ENCODE measurements at regions not wholly inside any gene's neighbourhood (a gene's known extent, or its start where the extent isn't known, plus 50 kb on each side); places are given as distances from the start of the nearest gene placed in this dataset.
"Not testable (repeated sequence)": the region's sequence is repeated elsewhere in the genome, so short reads cannot be mapped to it uniquely, and the experiment has no call there.

GRCh38 chr14:89743828-89744227 is 210.7 kb downstream of the EFCAB11 start:
- DNase-seq (ENCODE audit: low spot score): no peak

GRCh38 chr14:89740241-89740640 is 214.3 kb downstream of the EFCAB11 start:
- DNase-seq (ENCODE audit: low spot score): no peak

- no peak for DNase-seq (ENCODE audit: low spot score)
Measured at GRCh38 chr14:89736881-89737280, 217.6 kb downstream of the EFCAB11 start.

GRCh38 chr14:89731396-89731933 is 223.1 kb downstream of the EFCAB11 start:
- no peak for DNase-seq (ENCODE audit: low spot score)

DNA sequence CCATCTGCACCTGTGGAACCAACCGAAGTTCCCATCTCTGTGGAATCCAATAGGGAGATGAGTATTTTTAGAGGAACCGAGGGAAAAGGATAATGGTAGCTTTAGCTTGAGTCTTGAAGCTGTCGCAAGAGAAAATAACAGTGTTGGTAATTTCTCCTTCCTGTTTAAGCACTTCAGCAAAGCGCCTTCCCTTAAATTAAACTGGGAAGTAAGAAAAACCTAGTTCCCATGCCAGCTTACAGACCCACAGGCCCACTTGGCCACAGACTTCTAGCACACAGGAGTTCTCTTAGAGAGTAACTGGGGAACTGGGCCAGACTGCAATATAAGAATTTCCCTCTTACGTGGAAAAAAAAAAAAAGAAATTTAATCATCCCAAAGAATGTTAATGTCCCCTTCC is 223.8 kb downstream of the EFCAB11 start:
- no peak for DNase-seq (ENCODE audit: low spot score)

DNA sequence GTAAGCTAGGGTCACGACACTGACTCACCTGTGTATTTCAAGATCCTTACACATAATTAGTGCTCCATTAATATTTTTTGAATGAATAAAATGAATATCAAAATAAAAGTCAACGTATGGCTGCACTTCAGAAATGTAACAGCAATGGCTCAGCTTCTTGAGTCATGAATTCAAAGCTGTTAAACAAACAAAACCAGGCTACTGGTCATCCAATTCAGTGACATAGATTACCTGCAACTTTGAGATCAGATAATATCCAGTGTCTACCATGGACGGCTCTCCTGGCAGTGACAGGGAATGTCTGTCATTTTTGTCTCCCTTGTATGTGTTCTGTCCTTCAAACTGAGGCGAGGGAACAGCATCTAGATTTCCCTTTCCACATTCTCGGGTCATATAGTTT is 225.6 kb downstream of the EFCAB11 start:
- DNase-seq (ENCODE audit: low spot score): no peak

DNA sequence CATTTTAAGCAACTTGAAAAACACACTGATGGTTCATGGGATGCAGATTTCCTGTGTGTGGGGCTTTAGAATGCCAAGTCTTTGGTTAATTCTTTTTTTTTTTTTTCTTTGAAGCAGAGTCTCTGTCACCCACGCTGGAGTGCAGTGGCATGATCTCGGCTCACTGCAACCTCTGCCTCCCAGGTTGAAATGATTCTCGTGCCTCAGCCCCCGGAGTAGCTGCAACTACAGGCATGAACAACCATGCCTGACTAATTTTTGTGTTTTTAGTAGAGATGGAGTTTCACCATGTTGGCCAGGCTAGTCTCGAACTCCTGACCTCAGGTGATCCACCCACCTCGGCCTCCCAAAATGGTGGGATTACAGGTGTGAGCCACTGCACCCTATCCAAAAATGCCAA is 228.3 kb downstream of the EFCAB11 start:
- not testable (repeated sequence) for DNase-seq (ENCODE audit: low spot score)

DNA sequence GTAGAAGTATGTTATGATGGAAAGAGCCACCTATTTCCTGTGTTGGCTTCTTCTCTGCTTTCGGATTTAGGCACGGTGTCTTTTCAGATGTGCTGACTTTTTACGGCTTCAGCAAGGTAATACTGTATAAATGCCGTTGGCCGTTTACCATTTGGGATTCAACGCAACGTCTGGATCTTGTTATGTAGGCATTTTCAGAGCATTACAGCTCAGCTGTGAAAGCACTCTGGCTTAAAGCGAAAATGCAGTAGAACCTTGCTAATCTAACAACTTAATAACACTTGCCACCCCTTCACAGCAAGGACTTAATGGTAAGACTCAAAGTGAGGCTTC is 229.9 kb downstream of the EFCAB11 start:
- DNase-seq (ENCODE audit: low spot score): no peak

- no peak for DNase-seq (ENCODE audit: low spot score)
Measured at GRCh38 chr14:89723930-89724627, 230.5 kb downstream of the EFCAB11 start.

DNA sequence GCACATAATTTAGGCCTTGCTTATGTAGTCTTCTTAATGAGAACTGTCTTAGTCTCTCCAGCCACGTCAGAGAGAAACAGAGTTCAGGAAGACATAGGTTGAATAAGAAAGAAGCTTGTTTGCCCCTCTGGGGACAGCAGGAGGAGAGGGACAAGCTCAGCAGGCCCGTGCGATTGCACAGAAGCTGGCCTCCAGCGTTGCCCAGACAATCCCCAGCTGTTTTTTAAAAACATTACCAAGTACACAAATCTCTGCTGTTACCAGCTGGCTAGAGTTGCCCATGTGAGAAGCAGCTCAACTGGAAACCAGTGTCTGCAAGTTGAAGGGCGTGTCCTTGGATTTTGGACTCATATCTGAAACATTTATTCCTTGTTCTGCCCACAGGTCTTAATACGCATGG is 232.6 kb downstream of the EFCAB11 start:
- DNase-seq (ENCODE audit: low spot score): no peak

DNA sequence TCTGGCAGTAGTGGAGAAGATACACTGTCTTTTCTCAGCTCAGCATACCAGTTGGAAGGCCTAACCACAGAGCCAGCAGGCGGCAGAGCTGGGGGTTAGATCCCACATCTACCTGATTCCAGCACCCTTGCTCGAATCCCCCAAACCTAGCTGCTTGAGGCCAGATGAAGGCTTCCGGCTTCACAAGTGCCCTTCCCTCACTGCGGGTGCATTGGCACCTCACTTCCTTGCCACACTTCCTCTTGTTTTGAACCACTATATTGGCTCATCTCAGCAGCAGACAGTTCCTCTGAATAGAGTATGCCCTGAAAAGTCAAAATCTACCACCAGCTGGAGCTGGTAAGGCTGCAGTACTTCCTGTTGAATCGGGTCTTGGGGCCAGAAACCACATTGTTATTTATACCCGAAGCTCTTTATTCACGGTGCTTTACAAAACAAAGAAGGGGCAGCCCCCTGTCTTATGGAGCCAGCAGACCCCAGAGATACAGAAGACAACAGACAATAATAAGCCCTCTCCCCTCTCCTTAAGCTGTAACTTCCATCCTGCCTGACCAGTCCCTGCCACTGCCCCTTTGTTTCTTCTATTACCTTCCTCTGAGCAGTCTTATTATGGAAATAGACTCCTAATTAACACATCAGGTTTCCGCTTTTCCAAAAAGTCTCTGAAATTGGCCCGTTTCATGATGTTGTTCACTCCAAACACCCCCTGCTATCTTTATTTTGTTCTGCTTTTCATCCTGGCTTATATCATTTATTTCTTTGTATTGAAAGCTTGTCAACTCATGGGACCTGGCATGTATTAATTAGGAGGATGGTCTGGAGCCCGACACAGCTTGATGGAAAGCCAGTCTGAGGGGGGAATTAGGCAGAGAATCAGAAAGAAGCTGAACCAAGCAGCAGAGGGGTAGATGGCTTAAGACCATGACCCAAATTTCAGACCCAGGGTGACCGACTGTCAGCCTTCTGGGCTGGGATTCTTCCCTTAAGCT is 233.5 kb downstream of the EFCAB11 start:
- DNase-seq (ENCODE audit: low spot score): no peak

GRCh38 chr14:89720076-89720687 is 234.3 kb downstream of the EFCAB11 start:
- no peak for DNase-seq (ENCODE audit: low spot score)

- no peak for DNase-seq (ENCODE audit: low spot score)
Measured at GRCh38 chr14:89719366-89720075, 235.0 kb downstream of the EFCAB11 start.

DNA sequence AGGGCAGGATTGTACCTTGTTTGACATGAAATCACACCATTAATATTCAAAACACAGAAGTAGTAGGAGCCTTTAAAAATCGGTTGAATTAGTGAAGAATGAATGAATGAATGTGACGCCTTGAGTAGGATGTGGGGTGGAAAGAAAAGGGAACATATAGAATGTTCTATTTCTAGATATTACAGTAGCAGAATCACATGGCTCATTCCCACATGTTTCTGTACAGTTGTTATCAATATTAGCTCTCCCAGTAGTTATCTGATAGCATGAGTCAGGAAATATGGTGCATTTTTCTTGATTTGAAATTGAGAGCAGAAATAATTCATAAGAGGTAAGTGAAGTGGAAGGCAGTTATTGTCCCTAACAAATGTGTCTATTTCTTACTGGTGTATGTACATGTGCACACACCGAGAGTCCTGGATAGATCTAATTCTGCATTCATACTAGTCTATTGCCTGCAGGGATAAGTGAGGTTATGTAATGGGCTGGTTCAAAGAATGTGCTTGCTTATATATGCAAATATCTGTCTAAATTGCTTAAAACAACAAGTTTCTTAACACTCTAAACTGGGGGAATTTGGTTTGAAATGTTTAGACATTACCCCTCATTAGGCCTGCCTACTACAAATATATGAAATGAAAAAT is 245.4 kb downstream of the EFCAB11 start:
- no peak for DNase-seq (ENCODE audit: low spot score)

- no peak for DNase-seq (ENCODE audit: low spot score)
Measured at GRCh38 chr14:89707086-89707485, 247.4 kb downstream of the EFCAB11 start.

GRCh38 chr14:89702876-89703200 is 251.7 kb downstream of the EFCAB11 start:
- DNase-seq (ENCODE audit: low spot score): no peak

- no peak for DNase-seq (ENCODE audit: low spot score)
Measured at GRCh38 chr14:89702073-89702875, 252.3 kb downstream of the EFCAB11 start.

DNA sequence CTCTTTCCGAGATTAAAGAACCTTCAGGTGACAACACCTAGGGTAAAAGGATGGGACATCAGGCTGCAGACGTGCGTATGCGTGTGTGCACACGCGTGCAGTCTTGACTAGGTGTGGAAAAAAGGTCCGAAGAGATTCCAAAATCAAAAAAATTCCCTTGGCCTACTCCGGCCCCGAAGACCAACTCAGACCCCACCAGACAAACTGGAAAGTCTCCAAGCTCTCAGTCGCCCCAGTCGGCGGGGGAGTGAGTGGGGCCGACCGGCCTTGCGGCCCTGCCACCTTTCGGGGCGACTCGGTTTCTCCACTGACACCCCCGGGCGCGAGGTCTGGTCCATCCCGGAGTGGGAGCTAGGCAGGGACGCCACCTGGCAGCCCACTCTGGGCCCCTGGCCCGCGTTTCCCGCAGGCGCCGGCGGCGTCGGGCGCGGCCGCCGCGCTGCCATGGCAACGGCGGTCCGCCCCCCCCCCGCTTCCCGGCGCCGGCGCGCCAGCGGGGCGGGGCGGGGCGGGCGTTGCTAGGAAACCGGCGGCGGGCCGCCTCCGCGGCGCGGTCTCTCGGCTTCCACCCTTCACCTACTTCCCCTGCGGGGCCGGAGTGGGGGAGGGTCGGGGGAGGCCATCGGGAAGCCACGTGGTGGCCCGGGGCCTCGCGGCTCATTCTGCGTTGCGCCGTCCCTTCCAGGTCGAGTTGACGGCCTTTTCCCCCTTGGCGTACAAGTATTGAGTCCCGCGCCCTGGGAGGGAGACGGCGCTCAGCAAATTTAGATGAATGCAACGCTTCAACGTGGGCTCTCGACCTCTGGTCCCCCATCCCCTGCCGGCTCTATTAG is 253.1 kb downstream of the EFCAB11 start:
- peak; percentile 86 for DNase-seq (ENCODE audit: low spot score)

DNA sequence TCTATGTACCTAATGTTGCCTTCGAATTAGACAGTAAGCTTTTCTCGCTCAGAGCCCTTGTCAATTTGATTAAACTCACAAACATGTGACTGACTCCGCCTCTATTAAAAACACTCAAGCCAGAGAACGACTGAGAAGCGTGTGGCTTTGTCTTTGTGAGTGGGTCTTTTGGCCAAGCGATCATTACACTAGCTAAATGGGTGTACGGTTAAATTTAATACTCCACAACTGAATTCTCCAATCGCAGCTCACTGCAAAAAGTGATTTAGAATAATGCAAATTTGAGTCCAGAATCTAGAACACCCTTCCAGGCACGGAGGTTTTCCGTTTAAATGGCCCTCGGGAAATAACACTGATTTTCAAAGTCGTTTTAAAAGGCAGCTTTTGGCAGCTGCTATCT is 253.7 kb downstream of the EFCAB11 start:
- no peak for DNase-seq (ENCODE audit: low spot score)

GRCh38 chr14:89699071-89699470 is 255.5 kb downstream of the EFCAB11 start:
- no peak for DNase-seq (ENCODE audit: low spot score)
